IMR-90 (cell line): ENCODE measurements at regions not wholly inside any gene's neighbourhood (a gene's known extent, or its start where the extent isn't known, plus 50 kb on each side); places are given as distances from the start of the nearest gene placed in this dataset.

Source experiments
- ATAC-seq: fragments of 200-7000 bp; cut with Tn5 transposase; 2 replicates; pipeline ENCODE4 v1.9.1; 2020; ENCODE audit warnings: low read depth, mild to moderate bottlenecking, moderate library complexity
- BruUV-seq: library from RNA; stranded (reverse); fragments of 400-500 nt; replicated peaks from 2 replicates; lab custom pipeline; 2021; lab: Mats Ljungman, UMichigan
- CTCF ChIA-PET: fragments of 300-600 bp; formaldehyde crosslinking; extraction: SDS; loops from one replicate; lab custom pipeline; 2021; ENCODE audit warnings: antibody characterized with exemption; lab: Yijun Ruan, JAX
- POLR2A ChIA-PET: fragments of 300-600 bp; sonication (Branson Sonifier 250); formaldehyde crosslinking; loops from one replicate; lab custom pipeline; 2022; ENCODE audit warnings: antibody characterized with exemption; ENCODE audit not compliant: unreplicated experiment; lab: Charles Lee
- DNase-seq: peaks from one replicate; pipeline ENCODE4 v3.0.0; 2013
- H2AFZ ChIP-seq: replicated peaks from 2 replicates; pipeline ENCODE3; 2013; ENCODE audit warnings: low read length, mild to moderate bottlenecking; ENCODE audit not compliant: poor library complexity
- H2AK5ac ChIP-seq: 2 replicates; pipeline ENCODE4 v1.6.1; 2013; ENCODE audit warnings: low read depth, low read length, inconsistent platforms
- H2AK9ac ChIP-seq: replicated peaks from 2 replicates; pipeline ENCODE3; 2013; ENCODE audit warnings: mild to moderate bottlenecking, low read depth, low read length, moderate library complexity; ENCODE audit not compliant: poor library complexity
- H2BK120ac ChIP-seq: 2 replicates; pipeline ENCODE4 v1.6.1; 2013; ENCODE audit warnings: low read depth, low read length, inconsistent platforms
- H2BK15ac ChIP-seq: 3 replicates; pipeline ENCODE4 v1.6.1; 2013; ENCODE audit warnings: low read depth, low read length, inconsistent platforms
- H2BK20ac ChIP-seq: 2 replicates; pipeline ENCODE4 v1.6.1; 2013; ENCODE audit warnings: low read depth, mild to moderate bottlenecking, inconsistent platforms, low read length, moderate library complexity
- H2BK5ac ChIP-seq: 2 replicates; pipeline ENCODE4 v1.6.1; 2013; ENCODE audit warnings: mild to moderate bottlenecking, low read depth, low read length, inconsistent platforms; ENCODE audit not compliant: poor library complexity, severe bottlenecking
- H3K14ac ChIP-seq: replicated peaks from 2 replicates; pipeline ENCODE4 v1.6.1; 2013; ENCODE audit warnings: low read depth, low read length, inconsistent platforms
- H3K18ac ChIP-seq: 2 replicates; pipeline ENCODE4 v1.6.1; 2013; ENCODE audit warnings: low read depth, low read length, control low read depth
- H3K23ac ChIP-seq: 2 replicates; pipeline ENCODE4 v1.6.1; 2013; ENCODE audit warnings: low read depth, low read length, inconsistent platforms
- H3K27ac ChIP-seq: 2 replicates; pipeline ENCODE4 v1.5.1; 2013; ENCODE audit warnings: mild to moderate bottlenecking, control low read depth, low read length; ENCODE audit not compliant: insufficient read depth
- H3K27me3 ChIP-seq: 2 replicates; pipeline ENCODE4 v1.6.1; 2013; ENCODE audit warnings: low read length; ENCODE audit not compliant: control insufficient read depth, insufficient read depth
- H3K36me3 ChIP-seq: 2 replicates; pipeline ENCODE4 v1.6.1; 2013; ENCODE audit warnings: low read length, mixed read lengths; ENCODE audit not compliant: control insufficient read depth, insufficient read depth
- H3K4ac ChIP-seq: 2 replicates; pipeline ENCODE4 v1.6.1; 2013; ENCODE audit warnings: low read depth, low read length, inconsistent platforms
- H3K4me1 ChIP-seq: 2 replicates; pipeline ENCODE4 v1.6.1; 2013; ENCODE audit warnings: low read length, mixed read lengths; ENCODE audit not compliant: control insufficient read depth, insufficient read depth
- H3K4me2 ChIP-seq: 2 replicates; pipeline ENCODE4 v1.6.1; 2013; ENCODE audit warnings: low read depth, mild to moderate bottlenecking, control low read depth, low read length, moderate library complexity
- H3K4me3 ChIP-seq: 2 replicates; pipeline ENCODE4 v1.5.1; 2013; ENCODE audit warnings: low read depth, mild to moderate bottlenecking, control low read depth, low read length, moderate library complexity; ENCODE audit not compliant: insufficient read depth
- H3K56ac ChIP-seq: 2 replicates; pipeline ENCODE4 v1.6.1; 2013; ENCODE audit warnings: low read length, inconsistent platforms; ENCODE audit not compliant: insufficient read depth; ENCODE audit errors: extremely low read depth
- H3K79me1 ChIP-seq, 2 experiments: 2 replicates each; pipeline ENCODE4 v1.6.1; 2013; ENCODE audit warnings: low read length in 2 of 2, inconsistent platforms in 1 of 2, low read depth in 1 of 2
- H3K9ac ChIP-seq: 2 replicates; pipeline ENCODE4 v1.6.1; 2013; ENCODE audit warnings: low read depth, low read length, control low read depth
- H3K9me1 ChIP-seq: 2 replicates; pipeline ENCODE4 v1.6.1; 2013; ENCODE audit warnings: low read length, inconsistent platforms; ENCODE audit not compliant: insufficient read depth
- H3K9me3 ChIP-seq: 2 replicates; pipeline ENCODE4 v1.6.1; 2013; ENCODE audit warnings: low read length; ENCODE audit not compliant: control insufficient read depth, insufficient read depth
- H4K20me1 ChIP-seq: 2 replicates; pipeline ENCODE4 v1.6.1; 2013; ENCODE audit warnings: low read length, inconsistent platforms; ENCODE audit not compliant: insufficient read depth
- H4K5ac ChIP-seq: 2 replicates; pipeline ENCODE4 v1.6.1; 2013; ENCODE audit warnings: mild to moderate bottlenecking, low read depth, low read length, control low read depth
- H4K8ac ChIP-seq, 2 experiments: 2 replicates each; pipeline ENCODE4 v1.6.1; 2013; ENCODE audit warnings: low read depth in 2 of 2, low read length in 2 of 2, control low read depth in 1 of 2, inconsistent platforms in 1 of 2
- H4K91ac ChIP-seq: 2 replicates; pipeline ENCODE4 v1.6.1; 2013; ENCODE audit warnings: low read depth, low read length, inconsistent platforms; ENCODE audit not compliant: insufficient read depth
- BHLHE40 ChIP-seq: fragments of 150-350 bp; IDR thresholded peaks from 2 replicates; pipeline ENCODE4 v1.6.1; 2016; ENCODE audit warnings: mild to moderate bottlenecking, low read depth, low read length
- CEBPB ChIP-seq: IDR thresholded peaks from 2 replicates; pipeline ENCODE4 v1.6.1; 2012; ENCODE audit warnings: low read depth, low read length, improper control_type of control experiment
- CHD1 ChIP-seq: IDR thresholded peaks from 2 replicates; pipeline ENCODE4 v1.6.1; 2012; ENCODE audit warnings: low read depth, low read length, improper control_type of control experiment
- FOS ChIP-seq: fragments of 150-350 bp; IDR thresholded peaks from 2 replicates; pipeline ENCODE4 v1.6.1; 2016; ENCODE audit warnings: low read depth, low read length
- MAFK ChIP-seq: IDR thresholded peaks from 2 replicates; pipeline ENCODE4 v1.6.1; 2012; ENCODE audit warnings: low read depth, low read length, improper control_type of control experiment
- MAZ ChIP-seq: IDR thresholded peaks from 2 replicates; pipeline ENCODE4 v1.6.1; 2012; ENCODE audit warnings: low read depth, mild to moderate bottlenecking, low read length, improper control_type of control experiment, moderate library complexity, borderline replicate concordance
- MXI1 ChIP-seq: IDR thresholded peaks from 2 replicates; pipeline ENCODE4 v1.6.1; 2012; ENCODE audit warnings: low read depth, mild to moderate bottlenecking, low read length, moderate library complexity, borderline replicate concordance
- NFE2L2 ChIP-seq: fragments of 150-350 bp; IDR thresholded peaks from 2 replicates; pipeline ENCODE4 v1.6.1; 2016; ENCODE audit warnings: low read depth, mild to moderate bottlenecking, low read length
- POLR2A ChIP-seq: IDR thresholded peaks from 2 replicates; pipeline ENCODE4 v1.6.1; 2012; ENCODE audit warnings: mild to moderate bottlenecking, low read depth, low read length
- RAD21 ChIP-seq: IDR thresholded peaks from 2 replicates; pipeline ENCODE4 v1.6.1; 2012; ENCODE audit warnings: low read length, improper control_type of control experiment
- RCOR1 ChIP-seq: IDR thresholded peaks from 2 replicates; pipeline ENCODE4 v1.6.1; 2012; ENCODE audit warnings: mild to moderate bottlenecking, low read length, improper control_type of control experiment; ENCODE audit not compliant: insufficient replicate concordance
- RFX5 ChIP-seq: IDR thresholded peaks from 2 replicates; pipeline ENCODE4 v1.8.0; 2012; ENCODE audit warnings: low read depth, mild to moderate bottlenecking, low read length, moderate library complexity
- SMC3 ChIP-seq: fragments of 150-350 bp; IDR thresholded peaks from 2 replicates; pipeline ENCODE4 v1.6.1; 2016; ENCODE audit warnings: low read depth, mild to moderate bottlenecking, antibody characterized with exemption, low read length, moderate library complexity
- WGBS, 2 experiments: methylation state at CpG; one replicate each; pipeline versions ENCODE4 v1.1.5 to v1.1.7; 2013; ENCODE audit warnings: missing lambda C conversion rate in 2 of 2; ENCODE audit not compliant: insufficient read length in 1 of 2; ENCODE audit errors: extremely low coverage in 2 of 2; 5-methylcytosine and 5-hydroxymethylcytosine counted together
- dilution Hi-C: fragments of 300-500 bp; cut with HindIII; formaldehyde crosslinking; loops from one replicate; pipeline ENCODE4 v1.14.3; 2018; ENCODE audit warnings: low sequenced_read_pairs; ENCODE audit not compliant: unreplicated experiment
- in situ Hi-C: fragments of 300-500 bp; cut with MboI; formaldehyde crosslinking; loops from 3 replicates; pipeline ENCODE4 v1.14.3; 2019; ENCODE audit warnings: low sequenced_read_pairs, inconsistent platforms, mixed read lengths
- intact Hi-C: fragments of 100-400 bp; cut with micrococcal nuclease; formaldehyde crosslinking; loops from 2 replicates; pipeline ENCODE4 v1.10.0; 2022
- TF ChIP-seq, protein P1 (sequence below): conservative IDR thresholded peaks from 2 replicates; pipeline ENCODE4 v1.5.1; 2012; ENCODE audit warnings: mild to moderate bottlenecking, low read depth, low read length, improper control_type of control experiment
- TF ChIP-seq, protein P2 (sequence below): fragments of 150-350 bp; IDR thresholded peaks from 2 replicates; pipeline ENCODE4 v1.6.1; 2016; ENCODE audit warnings: low read depth, mild to moderate bottlenecking, low read length, moderate library complexity, borderline replicate concordance

GRCh38 chr4:89615051-89615450 is 221.9 kb downstream of the SNCA start:
- no peaks in the 10 kb centered on the region for H3K9me3 ChIP-seq
- BruUV-seq = no TSS peak
- intact Hi-C loops = no loop called here
- no peak overlapping the region for H2BK120ac ChIP-seq
- H2AFZ ChIP-seq = no peak overlapping the region
- no peak overlapping the region for H2BK5ac ChIP-seq
- CTCF ChIA-PET = no interaction called here
- H3K4me3 ChIP-seq = no peak overlapping the region
- dilution Hi-C loops = no loop called here
- no peaks in the 10 kb centered on the region; the same call in 1 of the 2 replicates for H3K27me3 ChIP-seq
- no CpG with 5 or more reads among the region's 4 CpGs for WGBS, 2 experiments
- no peaks in the 10 kb centered on the region for H3K36me3 ChIP-seq
- POLR2A ChIA-PET = no interaction called here
- H3K79me1 ChIP-seq = no peaks in the 10 kb centered on the region
- H3K56ac ChIP-seq = no peak overlapping the region
- H4K20me1 ChIP-seq = no peaks in the 10 kb centered on the region
- no peak overlapping the region for H3K4ac ChIP-seq
- H4K5ac ChIP-seq = no peak overlapping the region
- H4K91ac ChIP-seq = no peak overlapping the region
- no peak overlapping the region for H3K14ac ChIP-seq
- H3K9ac ChIP-seq = no peak overlapping the region
- H3K4me2 ChIP-seq = no peak overlapping the region
- H3K18ac ChIP-seq = no peak overlapping the region
- DNase-seq (no peak), ATAC-seq (no peak)
- no peak overlapping the region for H3K27ac ChIP-seq
- no peak overlapping the region for H4K8ac ChIP-seq
- H2BK20ac ChIP-seq = no peak overlapping the region
- H3K23ac ChIP-seq = no peak overlapping the region
- H3K9me1 ChIP-seq = no peaks in the 10 kb centered on the region
- in situ Hi-C loops = no loop called here
- no peak overlapping the region for H2BK15ac ChIP-seq
- H2AK9ac ChIP-seq = no peak overlapping the region
- TF ChIP-seq POLR2A (no peak), MAZ (no peak), SMC3 (no peak), MXI1 (no peak), CHD1 (no peak), CEBPB (no peak), RFX5 (no peak), RAD21 (no peak), NFE2L2 (no peak), BHLHE40 (no peak), FOS (no peak), MAFK (no peak), RCOR1 (no peak)
- TF ChIP-seq, protein P1, sequence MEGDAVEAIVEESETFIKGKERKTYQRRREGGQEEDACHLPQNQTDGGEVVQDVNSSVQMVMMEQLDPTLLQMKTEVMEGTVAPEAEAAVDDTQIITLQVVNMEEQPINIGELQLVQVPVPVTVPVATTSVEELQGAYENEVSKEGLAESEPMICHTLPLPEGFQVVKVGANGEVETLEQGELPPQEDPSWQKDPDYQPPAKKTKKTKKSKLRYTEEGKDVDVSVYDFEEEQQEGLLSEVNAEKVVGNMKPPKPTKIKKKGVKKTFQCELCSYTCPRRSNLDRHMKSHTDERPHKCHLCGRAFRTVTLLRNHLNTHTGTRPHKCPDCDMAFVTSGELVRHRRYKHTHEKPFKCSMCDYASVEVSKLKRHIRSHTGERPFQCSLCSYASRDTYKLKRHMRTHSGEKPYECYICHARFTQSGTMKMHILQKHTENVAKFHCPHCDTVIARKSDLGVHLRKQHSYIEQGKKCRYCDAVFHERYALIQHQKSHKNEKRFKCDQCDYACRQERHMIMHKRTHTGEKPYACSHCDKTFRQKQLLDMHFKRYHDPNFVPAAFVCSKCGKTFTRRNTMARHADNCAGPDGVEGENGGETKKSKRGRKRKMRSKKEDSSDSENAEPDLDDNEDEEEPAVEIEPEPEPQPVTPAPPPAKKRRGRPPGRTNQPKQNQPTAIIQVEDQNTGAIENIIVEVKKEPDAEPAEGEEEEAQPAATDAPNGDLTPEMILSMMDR = no peak
- TF ChIP-seq, protein P2, sequence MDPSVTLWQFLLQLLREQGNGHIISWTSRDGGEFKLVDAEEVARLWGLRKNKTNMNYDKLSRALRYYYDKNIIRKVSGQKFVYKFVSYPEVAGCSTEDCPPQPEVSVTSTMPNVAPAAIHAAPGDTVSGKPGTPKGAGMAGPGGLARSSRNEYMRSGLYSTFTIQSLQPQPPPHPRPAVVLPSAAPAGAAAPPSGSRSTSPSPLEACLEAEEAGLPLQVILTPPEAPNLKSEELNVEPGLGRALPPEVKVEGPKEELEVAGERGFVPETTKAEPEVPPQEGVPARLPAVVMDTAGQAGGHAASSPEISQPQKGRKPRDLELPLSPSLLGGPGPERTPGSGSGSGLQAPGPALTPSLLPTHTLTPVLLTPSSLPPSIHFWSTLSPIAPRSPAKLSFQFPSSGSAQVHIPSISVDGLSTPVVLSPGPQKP = no peak
- H2AK5ac ChIP-seq = no peak overlapping the region
- no peaks in the 10 kb centered on the region for H3K4me1 ChIP-seq
